GM19043 (cell line): ENCODE measurements at regions not wholly inside any gene's neighbourhood (a gene's known extent, or its start where the extent isn't known, plus 50 kb on each side); places are given as distances from the start of the nearest gene placed in this dataset.

Experiments
- ATAC-seq: cut with Tn5 transposase; IDR thresholded peaks from one replicate; pipeline ENCODE4 v1.9.1; 2021; ENCODE audit warnings: low read depth; ENCODE audit not compliant: unreplicated experiment

DNA sequence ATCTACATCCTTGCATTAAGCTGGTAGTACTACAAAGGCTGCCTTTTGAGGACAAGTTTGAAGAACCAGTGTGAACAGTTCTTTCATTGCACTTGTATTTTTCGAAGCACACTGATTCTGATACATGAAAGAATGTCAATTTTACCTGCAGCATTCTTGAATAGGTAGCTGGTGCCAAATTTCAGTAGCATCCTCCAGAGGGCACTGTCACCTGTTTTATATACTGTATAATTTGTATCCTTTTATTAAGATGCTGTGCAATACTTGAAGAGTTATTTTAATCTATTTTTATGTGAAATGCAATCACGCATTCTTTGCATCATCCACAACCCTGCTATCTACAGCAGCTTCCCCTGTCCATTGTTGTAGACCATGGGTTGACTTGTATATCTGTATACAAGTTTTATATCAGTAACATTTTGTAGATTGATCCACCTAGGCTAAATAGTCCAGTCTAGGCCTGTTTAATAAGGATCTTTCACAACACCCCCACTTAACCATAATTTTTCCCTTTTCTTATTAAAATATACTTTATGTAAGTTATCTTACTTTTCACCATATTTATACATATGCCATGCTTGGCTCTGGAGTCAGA is 325.7 kb downstream of the PCDH7 start:
- no peak for ATAC-seq

DNA sequence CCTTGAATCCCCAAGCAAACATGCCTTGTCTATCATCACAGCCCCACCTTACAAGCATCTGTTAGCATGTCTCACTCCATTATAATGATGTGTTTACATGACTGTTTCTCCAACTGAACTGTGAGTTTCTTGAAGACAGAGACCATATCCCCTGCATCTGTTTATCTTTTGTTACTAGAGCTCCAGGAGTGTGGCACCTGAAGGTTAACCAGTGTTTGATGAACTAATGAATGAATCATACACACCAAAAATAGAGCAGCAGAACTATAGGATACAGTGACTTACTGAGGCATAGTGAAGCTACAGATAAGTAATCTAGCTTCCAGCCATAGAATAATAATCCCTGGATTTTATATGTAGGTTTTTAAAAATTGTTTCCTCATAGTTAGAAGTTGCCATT is 331.0 kb downstream of the PCDH7 start:
- no peak for ATAC-seq

DNA sequence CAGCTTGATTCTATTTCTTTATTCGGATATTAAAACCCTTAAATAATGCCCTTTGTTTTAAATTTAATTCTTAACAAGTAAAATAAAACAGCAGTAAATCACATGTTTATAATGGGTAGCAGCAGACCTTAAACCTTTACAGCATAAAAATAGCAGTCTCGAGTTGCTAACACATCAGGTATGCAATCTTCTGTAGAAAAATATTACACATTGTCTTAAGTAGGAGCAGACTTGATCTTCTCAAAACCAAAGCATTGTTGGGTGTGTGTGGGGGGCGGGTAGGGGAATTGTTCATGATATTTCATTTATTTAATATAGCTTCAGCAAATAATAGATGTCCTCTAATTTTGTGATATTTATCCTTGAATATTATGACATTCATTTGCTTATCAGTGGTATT is 331.4 kb downstream of the PCDH7 start:
- no peak for ATAC-seq

DNA sequence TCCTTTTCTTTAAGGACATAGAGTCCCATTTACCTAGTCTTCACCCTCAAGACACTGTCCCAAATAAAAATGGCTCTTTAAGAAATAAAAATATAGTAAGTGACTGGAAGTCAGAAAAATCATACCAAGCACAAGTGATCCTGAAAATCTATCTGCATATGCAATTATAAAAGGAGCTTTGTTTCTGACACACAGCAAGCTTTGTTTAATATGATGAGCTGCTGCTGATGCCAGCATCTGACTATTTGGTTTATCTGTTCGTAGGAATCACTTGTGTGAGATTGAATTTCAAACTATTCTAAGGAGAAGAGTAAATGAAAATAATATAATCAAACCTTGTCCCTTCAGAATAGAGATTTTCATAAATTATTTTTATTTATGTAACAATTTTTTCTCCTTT is 332.4 kb downstream of the PCDH7 start:
- ATAC-seq, result no peak

DNA sequence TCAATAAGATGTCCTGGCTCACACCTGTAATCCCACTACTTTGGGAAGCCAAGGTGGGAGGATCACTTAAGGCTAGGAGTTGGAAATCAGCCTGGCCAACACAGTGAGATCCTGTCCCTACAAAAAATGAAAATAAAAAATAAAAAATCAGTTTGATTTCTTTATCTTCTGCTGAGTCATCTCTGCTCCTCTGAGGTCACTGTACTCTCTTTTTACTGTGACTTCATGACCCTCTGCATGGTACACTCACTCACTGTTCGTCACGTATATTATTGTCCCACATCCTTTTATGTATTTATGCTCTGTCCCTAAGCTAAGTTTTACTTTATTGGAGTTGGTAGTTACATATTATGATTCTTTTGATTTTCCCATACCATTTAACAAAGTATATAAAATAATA is 333.3 kb downstream of the PCDH7 start:
- no peak for ATAC-seq

DNA sequence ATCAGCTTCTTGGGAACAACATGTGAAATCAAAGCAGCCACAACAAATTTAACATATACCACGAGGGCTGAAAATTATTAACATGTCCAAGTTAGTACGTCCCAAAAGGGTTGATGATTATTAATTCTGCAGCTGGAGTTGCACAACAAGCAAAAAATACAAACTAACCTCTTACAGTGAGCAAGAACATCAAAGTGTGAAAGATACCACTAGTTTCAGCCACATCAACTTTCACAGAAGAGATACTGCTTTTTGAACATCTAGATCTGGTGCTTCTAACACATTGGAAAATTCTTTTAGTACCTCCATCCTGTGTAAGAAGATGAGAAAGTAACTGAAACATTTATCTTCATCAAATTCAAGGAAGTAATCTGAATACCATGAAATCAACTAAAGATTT is 334.1 kb downstream of the PCDH7 start:
- ATAC-seq, result no peak

DNA sequence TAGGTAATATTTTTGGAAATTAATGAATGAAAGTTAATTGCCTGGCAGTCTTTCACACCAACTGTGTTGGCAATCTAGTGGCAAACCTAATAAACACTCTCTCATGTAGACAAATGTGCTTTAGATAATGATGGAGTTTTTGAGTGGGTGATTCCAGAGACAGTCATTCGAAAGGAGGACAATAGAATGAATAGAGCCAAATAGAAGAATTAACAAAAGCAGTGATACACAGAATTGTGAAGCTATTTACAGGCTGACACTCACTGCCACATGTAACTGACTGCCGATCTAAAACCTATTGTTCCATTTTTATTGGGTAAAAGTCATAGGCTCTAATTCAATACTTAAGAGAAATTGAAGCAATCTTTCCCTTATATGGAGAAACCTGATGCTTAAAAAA is 338.5 kb downstream of the PCDH7 start:
- ATAC-seq, result no peak

DNA sequence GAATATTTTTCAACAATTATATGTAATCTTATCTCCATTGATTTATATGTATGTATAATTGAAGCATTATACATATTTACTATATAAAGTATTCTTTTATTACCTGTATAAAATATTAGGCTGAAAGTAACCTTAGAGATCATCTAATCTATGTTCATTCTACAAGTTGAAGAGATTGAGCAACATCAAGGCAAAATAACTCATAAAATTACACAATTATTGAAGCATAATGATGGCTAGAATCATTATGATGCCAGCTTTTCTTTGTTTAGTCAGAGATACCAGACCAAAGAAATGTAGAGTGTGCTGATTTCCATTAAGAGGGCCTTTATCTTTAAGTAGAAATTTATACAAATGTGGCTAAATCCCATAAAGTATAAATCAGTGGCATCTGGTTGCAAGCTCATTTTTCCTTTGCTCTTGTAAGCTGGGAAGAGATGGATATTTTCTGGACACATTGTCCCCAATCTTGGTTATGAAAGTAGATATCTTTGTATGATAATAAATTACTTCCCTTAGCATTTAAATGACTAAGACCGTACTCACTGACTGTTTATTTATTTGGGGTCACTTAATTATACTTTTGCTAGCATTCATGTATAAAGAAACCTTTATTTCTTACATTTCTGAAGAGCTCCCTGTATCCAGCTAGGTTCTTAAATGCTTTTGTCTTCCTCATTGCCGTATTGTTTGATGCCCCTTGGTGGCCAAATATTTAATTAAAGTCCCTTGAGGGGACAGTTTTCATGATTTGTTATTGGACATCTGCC is 339.8 kb downstream of the PCDH7 start:
- no peak for ATAC-seq

DNA sequence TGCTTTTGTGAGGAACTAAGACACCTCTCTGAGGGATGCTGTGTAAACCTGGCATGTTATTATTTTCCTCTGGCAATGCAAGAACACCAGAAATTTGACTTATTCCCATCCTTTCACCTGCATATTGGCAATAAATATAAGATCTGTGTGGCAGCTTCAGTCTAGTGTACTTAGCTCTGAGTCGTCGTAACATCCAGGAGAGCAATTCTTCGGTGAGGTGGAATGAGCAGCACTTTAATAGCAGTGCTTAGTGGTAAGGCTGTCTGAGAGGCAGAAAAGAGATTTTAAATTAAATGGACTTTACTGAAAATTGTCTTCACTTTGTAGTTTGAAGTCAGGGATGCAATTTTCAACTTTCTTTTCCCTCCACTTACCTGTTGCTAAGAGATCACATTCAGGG is 344.9 kb downstream of the PCDH7 start:
- no peak for ATAC-seq

DNA sequence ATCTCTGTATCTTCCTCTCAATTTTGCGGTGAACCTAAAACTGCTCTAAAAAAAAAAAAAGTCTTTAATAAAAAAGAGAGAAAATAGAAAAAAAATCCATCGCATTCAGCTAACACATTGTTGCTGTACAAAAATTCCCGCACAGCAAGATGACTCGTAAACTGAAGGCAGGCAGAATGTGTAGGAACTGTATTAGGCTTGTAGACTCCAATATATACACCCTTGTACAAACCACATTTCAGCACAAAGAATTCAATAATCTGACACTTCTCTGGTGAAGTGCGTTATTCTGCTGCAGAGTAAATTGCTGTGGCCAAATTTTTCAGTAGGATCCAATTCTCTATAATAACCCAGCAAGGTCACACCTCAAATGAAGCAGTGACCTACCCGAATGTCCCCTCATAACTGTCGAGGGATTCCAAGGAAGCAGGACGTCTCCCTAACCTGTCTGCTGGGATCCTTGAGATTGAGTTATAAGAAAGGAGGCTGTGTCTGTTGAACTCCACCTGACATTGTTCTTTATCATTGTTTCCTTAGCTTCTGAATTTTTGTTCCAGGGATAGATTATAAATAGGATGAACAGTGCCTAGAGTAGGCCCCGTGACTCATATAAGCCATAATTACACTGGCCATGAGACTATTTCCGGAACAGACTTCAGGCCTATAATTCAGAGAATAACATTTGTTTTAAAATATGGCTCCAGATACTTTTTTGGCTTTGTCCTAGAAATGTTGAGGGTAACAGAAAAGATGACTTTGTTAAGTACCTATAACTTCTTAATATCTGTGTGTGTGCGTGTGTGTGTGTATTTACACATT is 348.3 kb downstream of the PCDH7 start:
- ATAC-seq, result no peak

DNA sequence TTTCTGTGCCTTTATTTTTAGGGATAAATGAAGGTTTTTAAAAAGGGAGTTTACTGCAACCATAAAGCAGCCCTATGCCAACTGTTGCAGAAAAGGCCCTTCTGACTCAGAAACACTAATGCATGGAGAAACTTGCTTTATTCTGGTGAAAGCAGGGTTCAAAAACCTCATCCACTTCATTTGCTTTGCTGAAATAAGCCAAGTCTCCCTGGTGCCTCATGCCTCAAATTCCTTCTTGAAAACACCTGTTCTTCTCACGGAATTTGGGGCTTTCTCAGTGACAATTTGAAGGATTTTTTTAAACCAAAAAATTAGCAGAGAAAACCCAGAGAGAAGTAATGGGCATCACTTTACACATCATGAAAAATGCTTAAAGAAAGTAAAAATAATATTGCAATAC is 349.0 kb downstream of the PCDH7 start:
- ATAC-seq, result no peak

DNA sequence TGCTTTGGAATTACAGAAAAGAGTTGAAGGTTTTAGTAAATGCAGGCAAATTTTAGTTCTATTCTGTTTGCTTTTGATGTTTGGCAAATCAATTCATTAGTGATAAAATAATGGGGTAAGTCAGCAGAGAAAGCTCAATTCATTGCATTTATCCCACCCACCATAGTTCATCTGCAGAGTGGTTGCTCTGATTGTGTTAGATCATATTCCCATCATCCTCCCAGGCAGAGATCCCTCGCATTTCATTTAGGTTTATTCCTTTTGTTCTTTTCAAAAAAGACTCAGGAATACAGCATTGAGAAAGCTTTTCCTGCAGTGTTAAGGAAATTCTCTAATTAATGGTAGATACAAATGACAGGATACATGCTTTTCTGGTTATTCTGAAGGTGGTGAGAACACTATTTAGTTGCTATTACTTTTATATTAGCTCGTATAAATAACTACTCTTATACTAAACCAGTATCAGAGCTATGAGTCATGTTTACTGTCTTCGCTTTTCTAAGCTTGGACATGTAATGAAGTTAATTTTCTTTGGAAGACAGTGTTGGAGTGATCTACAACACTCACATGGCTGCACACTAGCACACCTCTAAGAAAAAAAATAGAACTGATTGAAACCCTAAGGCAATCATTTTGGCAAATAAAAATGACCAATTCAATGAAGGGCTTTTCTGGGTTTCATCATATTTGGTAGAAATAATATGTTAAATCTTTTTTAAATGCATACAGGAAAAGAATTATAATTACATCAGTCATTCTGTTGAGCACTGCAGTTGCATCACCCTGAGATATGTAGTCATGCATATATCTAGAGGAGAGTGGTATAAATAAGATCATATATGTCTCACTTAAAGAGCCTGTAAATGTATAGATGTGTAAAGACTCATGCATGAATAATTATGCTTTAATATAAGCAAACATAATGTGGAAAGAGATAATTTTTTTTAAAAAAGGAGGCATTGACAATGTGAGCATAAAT is 351.6 kb downstream of the PCDH7 start:
- ATAC-seq, result no peak

DNA sequence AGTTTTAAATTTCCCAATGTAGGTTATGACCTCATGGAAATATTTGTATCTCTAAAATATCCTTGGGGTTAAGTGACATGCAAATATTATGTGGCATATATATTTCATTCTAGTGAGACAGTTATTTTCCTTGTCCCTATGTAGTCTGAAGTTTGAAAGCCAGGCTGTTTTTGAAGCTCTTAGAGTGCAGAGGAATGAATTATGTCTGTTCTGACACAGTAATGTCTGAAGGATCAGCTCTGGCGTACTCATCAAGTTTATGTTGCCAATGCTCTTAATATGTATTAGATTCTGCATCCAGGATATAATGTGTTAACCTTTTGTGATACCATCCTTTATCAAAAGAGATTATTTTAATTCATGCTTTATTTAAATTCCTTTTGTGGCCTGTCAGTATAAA is 355.8 kb downstream of the PCDH7 start:
- no peak for ATAC-seq

DNA sequence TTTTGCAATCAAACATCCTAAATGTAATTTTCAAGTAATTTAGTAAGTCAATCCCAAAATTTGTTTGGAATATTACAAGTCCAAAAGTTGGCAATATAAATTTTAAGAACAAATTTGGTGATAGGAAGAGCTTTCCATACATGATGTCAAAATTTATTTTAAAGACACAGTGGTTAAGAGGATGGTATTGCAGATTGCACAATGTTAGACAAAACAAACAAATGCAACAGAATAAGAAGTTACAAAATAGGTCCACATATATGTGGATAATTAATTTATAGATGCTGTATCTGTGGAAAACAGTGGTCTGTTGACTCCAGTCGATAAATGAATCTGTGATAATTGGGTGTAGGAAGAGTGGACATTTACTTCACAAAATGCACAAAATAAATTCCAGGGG is 358.5 kb downstream of the PCDH7 start:
- ATAC-seq, result no peak

DNA sequence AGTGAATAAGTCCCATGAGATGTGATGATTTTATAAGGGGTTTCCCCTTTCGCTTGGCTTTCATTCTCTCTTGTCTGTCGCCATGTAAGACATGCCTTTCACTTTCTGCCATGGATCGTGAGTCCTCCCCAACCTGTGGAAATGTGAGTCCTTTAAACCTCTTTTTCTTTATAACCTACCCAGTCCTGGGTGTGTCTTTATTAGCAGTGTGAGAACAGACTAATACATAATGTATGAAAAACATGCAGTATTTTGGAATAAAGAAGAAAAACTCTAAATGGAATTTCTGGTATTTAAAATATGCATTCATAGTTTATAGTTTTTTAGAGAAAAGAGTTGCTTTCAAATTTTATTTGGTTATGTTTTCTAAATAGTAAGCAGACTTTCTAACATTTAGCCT is 360.7 kb downstream of the PCDH7 start:
- no peak for ATAC-seq

DNA sequence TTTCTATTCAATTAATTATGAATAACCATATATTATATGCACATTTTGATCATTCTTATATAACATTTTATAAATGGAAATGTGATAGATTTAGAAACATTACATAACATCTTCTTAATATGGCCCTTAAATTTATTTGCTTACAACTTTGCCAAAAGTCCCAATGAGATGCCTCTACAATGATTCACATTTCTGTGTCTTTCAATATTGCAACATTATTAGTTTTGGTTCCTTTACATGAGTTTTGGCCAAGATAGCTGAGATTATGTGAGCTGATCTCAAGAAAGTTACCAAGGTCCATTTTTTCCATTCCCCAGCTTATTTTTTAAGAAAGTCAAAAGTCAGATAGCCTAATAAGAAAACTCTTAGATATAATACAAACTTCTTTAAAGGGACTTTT is 361.2 kb downstream of the PCDH7 start:
- ATAC-seq, result no peak

DNA sequence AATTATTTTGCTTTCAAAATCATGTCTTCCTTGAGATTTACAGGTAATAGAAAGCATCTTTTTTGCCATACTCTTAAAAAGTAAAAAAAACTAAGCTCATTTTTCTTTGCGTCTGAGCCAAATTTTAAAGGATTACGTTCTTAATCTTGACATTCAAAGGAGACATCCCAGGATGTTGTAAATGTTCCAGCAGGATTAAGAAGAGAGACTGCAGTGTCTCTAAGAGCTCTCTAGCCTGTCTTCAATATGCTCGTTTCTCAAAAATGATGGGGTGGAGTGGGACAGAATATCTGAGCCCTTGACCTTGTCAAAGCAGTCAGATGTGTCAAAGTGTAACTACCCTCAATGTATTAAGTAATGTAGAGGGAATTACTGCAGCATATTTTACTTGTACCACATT is 363.3 kb downstream of the PCDH7 start:
- no peak for ATAC-seq

DNA sequence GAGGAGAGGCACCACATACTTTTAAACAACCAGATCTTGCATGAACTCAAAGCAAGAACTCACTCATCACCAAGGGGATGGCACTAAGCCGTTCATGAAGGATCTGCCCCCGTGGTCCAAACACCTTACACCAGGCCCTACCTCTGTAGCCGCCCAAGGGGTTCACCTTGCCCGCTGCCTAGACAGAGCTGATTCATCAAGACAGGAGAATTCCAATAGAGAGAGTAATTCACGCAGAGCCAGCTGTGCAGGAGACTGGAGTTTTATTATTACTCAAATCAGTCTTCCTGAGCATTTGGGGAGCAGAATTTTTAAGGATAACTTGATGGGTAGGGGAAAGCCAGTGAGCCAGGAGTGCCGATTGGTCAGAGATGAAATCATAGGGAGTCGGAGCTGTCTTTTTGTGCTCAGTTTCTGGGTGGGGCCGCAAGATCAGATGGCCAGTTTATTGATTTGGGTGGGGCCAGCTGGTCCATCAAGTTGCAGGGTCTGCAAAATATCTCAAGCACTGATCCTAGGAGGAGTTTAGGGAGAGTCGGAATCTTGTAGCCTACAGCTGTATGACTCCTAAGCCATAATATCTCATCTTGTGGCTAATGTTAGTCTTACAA is 364.7 kb downstream of the PCDH7 start:
- no peak for ATAC-seq

DNA sequence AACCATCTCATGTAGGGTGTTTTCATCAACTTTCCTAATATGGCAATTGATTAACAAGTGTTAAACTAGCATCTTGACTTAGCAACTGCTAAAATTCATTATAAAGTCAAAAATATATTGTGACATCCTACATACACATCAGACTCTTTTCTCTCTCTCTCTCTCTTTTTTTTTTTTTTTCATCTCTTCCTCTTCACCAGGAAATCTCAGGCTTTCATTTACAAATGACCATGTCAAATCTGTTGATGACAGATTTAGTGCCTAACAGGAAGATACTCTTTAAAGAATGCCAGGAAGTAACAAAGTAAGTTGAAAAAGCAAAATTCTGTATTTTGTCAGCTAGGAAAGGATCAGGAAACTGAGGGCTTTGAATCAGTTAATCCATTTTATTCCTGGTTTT is 365.5 kb downstream of the PCDH7 start:
- ATAC-seq, result no peak

DNA sequence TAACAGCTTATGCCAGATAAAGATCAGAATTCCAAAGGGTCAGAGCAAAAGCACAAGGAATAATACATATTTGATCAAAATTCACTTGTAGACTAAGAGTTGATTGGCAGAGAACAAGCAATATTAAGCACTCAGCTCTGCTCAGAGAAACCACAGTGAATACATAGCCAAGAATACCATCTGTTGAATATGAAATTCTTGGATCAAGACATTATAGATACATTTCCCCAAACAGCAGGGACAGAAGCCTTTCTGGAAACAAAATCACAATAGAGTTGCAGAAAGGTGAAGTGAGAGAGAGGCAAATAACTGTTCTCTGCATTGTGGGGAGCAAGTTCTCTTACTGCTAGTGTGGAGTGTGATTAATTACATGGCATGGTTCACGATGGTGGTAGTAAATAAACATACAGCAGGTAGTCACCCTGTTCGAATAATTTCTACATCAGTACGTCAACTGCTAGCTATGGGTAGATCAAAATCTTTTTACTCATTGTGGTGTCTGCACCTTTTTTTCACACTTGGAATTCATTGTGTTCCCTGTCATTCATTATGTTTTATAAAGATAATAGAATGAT is 366.7 kb downstream of the PCDH7 start:
- ATAC-seq, result no peak
